HEK293T (cell line): ENCODE measurements at regions not wholly inside any gene's neighbourhood (a gene's known extent, or its start where the extent isn't known, plus 50 kb on each side); places are given as distances from the start of the nearest gene placed in this dataset.
A peak's percentile ranks its signal among the peaks of the same experiment; 100 is the strongest.

Experiments used
- CTCF ChIA-PET: fragments of 350-600 bp; formaldehyde crosslinking; extraction: SDS; loops from one replicate; lab custom pipeline; 2021; ENCODE audit warnings: antibody characterized with exemption, inconsistent platforms; lab: Yijun Ruan, JAX
- POLR2A ChIA-PET: fragments of 350-600 bp; formaldehyde crosslinking; extraction: SDS; loops from one replicate; lab custom pipeline; 2020; ENCODE audit warnings: antibody characterized with exemption, inconsistent platforms; lab: Yijun Ruan, JAX
- DNase-seq: peaks from one replicate; pipeline ENCODE4 v3.0.0; 2012; ENCODE audit warnings: mixed read lengths; ENCODE audit errors: extremely low spot score
- ARNT ChIP-seq: fragments of 450-650 bp; IDR thresholded peaks from 2 replicates; pipeline ENCODE4 v1.6.1; 2017; ENCODE audit warnings: mild to moderate bottlenecking
- BHLHE40 ChIP-seq: fragments of 450-650 bp; IDR thresholded peaks from 2 replicates; pipeline ENCODE4 v1.6.1; 2016; ENCODE audit warnings: mild to moderate bottlenecking, moderate library complexity, borderline replicate concordance
- CTBP1 ChIP-seq: fragments of 450-650 bp; IDR thresholded peaks from 2 replicates; pipeline ENCODE4 v1.6.1; 2016; ENCODE audit warnings: borderline replicate concordance
- ELF4 ChIP-seq: fragments of 450-650 bp; IDR thresholded peaks from 2 replicates; pipeline ENCODE4 v1.6.1; 2017; ENCODE audit warnings: antibody characterized with exemption
- FOXA1 ChIP-seq: fragments of 450-650 bp; IDR thresholded peaks from 2 replicates; pipeline ENCODE4 v1.6.1; 2016; ENCODE audit warnings: mild to moderate bottlenecking
- FOXK2 ChIP-seq: fragments of 450-650 bp; IDR thresholded peaks from 2 replicates; pipeline ENCODE4 v1.6.1; 2016; ENCODE audit warnings: mild to moderate bottlenecking
- FOXM1 ChIP-seq: fragments of 450-650 bp; IDR thresholded peaks from 2 replicates; pipeline ENCODE4 v1.6.1; 2017; ENCODE audit warnings: mild to moderate bottlenecking, borderline replicate concordance
- HDGF ChIP-seq: fragments of 450-650 bp; IDR thresholded peaks from 2 replicates; pipeline ENCODE4 v1.6.1; 2017; ENCODE audit warnings: antibody characterized with exemption, borderline replicate concordance
- L3MBTL2 ChIP-seq: fragments of 450-650 bp; conservative IDR thresholded peaks from 2 replicates; pipeline ENCODE4 v1.6.1; 2016; ENCODE audit warnings: mild to moderate bottlenecking
- LEF1 ChIP-seq: fragments of 450-650 bp; IDR thresholded peaks from 2 replicates; pipeline ENCODE4 v1.6.1; 2017; ENCODE audit warnings: mild to moderate bottlenecking, borderline replicate concordance
- NFRKB ChIP-seq: fragments of 450-650 bp; IDR thresholded peaks from 2 replicates; pipeline ENCODE4 v1.6.1; 2016; ENCODE audit warnings: mild to moderate bottlenecking, moderate library complexity
- PKNOX1 ChIP-seq: fragments of 450-650 bp; IDR thresholded peaks from 2 replicates; pipeline ENCODE4 v1.6.1; 2016
- SP1 ChIP-seq: fragments of 450-650 bp; IDR thresholded peaks from 2 replicates; pipeline ENCODE4 v1.6.1; 2017
- SUZ12 ChIP-seq: fragments of 450-650 bp; IDR thresholded peaks from 2 replicates; pipeline ENCODE4 v1.6.1; 2016; ENCODE audit warnings: mild to moderate bottlenecking
- TARDBP ChIP-seq: fragments of 450-650 bp; IDR thresholded peaks from 2 replicates; pipeline ENCODE4 v1.6.1; 2016
- ZNF384 ChIP-seq: fragments of 450-650 bp; IDR thresholded peaks from 2 replicates; pipeline ENCODE4 v1.6.1; 2016

DNA sequence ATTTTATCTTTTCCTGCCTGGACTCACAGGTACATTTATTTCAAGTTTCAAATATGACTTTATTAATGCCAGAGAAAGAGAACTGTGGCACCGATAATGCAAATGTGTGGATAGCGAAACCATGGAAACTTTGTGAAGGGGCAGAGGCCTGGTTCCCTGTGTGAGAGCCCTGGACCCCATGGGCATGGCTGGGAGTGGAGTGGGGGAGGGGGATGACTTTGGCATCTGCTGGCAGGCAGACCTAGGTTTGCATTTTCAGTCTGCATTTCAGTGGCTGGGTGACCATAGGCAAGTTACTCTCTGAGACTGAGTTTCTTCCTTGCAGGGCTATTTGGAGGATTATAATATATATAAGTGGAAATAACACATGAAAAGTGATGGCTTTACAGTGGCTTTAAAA lies 163.8 kb upstream of the TMTC4 start:
- POLR2A ChIA-PET = no interaction called here
- no peak for TF ChIP-seq PKNOX1
- no peak for TF ChIP-seq CTBP1
- no peak for TF ChIP-seq HDGF
- CTCF ChIA-PET = no interaction called here
- DNase-seq = no peak

DNA sequence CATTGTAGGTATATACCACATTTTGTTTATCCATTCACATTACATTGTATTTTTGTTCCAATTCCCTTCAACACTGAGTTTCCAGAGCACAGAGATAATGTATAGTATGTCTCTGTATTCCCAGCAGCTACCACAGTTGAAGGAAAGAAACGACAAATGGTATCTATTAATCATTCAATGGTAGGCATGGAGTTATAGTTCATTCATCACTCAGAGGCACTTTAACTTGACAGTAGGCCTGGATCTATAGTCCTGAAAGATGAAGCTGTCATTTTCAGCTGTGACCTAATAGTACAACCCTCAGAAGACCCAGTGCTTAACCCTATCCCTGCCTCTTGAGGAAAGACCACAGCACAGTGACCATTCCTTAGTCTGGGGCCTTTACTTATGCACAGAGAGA lies 163.0 kb upstream of the TMTC4 start:
- ChIA-PET POLR2A (no interaction called here), CTCF (no interaction called here)
- no peak for TF ChIP-seq NFRKB
- TF ChIP-seq PKNOX1 = no peak
- no peak for TF ChIP-seq LEF1
- DNase-seq = no peak

GRCh38 chr13:100836711-100837110 lies 162.1 kb upstream of the TMTC4 start:
- ChIA-PET CTCF (no interaction called here), POLR2A (no interaction called here)
- no peak for TF ChIP-seq L3MBTL2
- no peak for TF ChIP-seq ZNF384
- no peak for TF ChIP-seq CTBP1
- TF ChIP-seq SUZ12 = no peak
- no peak for TF ChIP-seq FOXA1
- no peak for TF ChIP-seq FOXM1
- TF ChIP-seq SP1 = no peak
- TF ChIP-seq NFRKB = no peak
- TF ChIP-seq ELF4 = no peak
- no peak for TF ChIP-seq TARDBP
- TF ChIP-seq BHLHE40 = no peak
- no peak for TF ChIP-seq HDGF
- no peak for TF ChIP-seq ARNT
- no peak for TF ChIP-seq PKNOX1
- TF ChIP-seq LEF1 = no peak
- no peak for TF ChIP-seq FOXK2
- DNase-seq = no peak

DNA sequence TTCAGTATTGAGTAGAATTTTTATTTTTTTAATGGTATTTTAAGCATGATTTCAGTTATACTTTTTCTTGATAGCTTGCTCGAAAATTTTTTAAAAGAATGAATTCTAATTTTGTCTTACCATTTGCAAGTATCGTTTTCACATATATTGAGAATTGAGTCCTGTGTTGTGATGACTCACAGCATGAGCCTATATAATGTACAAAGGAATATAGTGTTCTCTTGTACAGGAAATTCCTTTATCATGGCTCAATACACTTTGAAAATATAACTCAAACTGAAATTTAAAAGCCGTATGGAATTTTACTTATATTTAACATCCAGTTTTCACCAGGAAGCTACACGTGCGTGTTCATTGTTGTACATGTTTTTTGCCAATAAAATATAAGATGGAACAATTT lies 161.1 kb upstream of the TMTC4 start:
- POLR2A ChIA-PET = no interaction called here
- CTCF ChIA-PET = no interaction called here
- no peak for DNase-seq
- TF ChIP-seq CTBP1 (no peak), FOXA1 (no peak), ARNT (no peak), L3MBTL2 (no peak), SP1 (no peak), NFRKB (no peak), ZNF384 (no peak), LEF1 (no peak), TARDBP (no peak), SUZ12 (no peak), BHLHE40 (no peak), FOXM1 (no peak), FOXK2 (no peak), PKNOX1 (no peak), ELF4 (no peak)

DNA sequence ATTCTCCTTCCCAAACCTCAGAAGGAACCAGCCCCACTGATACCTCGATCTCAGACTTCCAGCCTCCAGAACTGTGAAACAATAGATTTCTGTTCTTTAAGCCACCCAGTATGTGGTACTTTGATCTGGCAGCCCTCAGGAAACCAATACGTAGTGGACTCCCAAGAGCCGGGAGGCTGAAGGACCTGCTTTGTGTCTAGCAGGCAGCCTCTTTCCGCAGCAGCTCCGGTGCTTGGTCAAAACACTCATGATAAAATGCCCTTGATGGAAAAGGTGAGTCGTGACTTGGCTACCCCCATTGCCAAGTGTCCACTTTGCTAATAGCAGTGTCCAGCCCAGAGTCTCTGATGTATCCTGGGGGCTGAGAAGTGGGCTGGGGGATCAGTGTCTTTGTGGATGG lies 158.8 kb upstream of the TMTC4 start:
- DNase-seq = no peak
- TF ChIP-seq ELF4 = no peak
- no peak for TF ChIP-seq SUZ12
- no peak for TF ChIP-seq TARDBP
- no peak for TF ChIP-seq CTBP1
- TF ChIP-seq ZNF384 = no peak
- no peak for TF ChIP-seq NFRKB
- TF ChIP-seq L3MBTL2 = no peak
- no peak for TF ChIP-seq PKNOX1
- no peak for TF ChIP-seq FOXM1
- no peak for TF ChIP-seq HDGF
- TF ChIP-seq FOXA1 = no peak
- TF ChIP-seq BHLHE40 = no peak
- CTCF ChIA-PET = no interaction called here
- POLR2A ChIA-PET = no interaction called here

GRCh38 chr13:100828226-100828625 lies 153.6 kb upstream of the TMTC4 start:
- peak; percentile 8 for DNase-seq
- POLR2A ChIA-PET = no interaction called here
- TF ChIP-seq LEF1 = no peak
- no peak for TF ChIP-seq PKNOX1
- no peak for TF ChIP-seq HDGF
- CTCF ChIA-PET = no interaction called here
